ENCODE measurements at regions not wholly inside any gene's neighbourhood (a gene's known extent, or its start where the extent isn't known, plus 50 kb on each side); places are given as distances from the start of the nearest gene placed in this dataset.
A peak's percentile ranks its signal among the peaks of the same experiment; 100 is the strongest.

DNA sequence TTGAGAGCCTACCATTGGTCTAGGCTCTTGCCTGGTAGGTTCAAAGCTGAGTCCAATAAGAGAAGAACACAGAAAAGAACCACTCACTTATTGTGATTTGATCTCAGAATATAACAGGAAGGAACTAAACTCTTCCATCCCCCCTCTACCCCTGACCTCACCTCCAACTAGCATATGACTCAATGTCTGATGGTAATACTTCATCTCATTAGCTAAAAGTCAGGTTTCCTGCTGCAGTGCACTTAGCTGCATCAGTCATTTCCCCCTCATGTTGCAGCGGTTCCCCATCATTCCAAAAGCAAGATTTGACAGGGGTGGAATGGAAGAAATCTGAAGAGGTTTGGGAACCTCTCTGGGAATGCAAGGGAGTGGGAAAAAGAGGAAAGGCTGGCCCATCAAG, 289.5 kb downstream of the SMARCA1 start:
- TF ChIP-seq, protein P1, sequence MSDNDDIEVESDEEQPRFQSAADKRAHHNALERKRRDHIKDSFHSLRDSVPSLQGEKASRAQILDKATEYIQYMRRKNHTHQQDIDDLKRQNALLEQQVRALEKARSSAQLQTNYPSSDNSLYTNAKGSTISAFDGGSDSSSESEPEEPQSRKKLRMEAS (IDR thresholded peaks at IDR 0.05), result no peak
- TF ChIP-seq TEAD4 (IDR thresholded peaks at IDR 0.05) (no peak), FOXM1 (IDR thresholded peaks at IDR 0.05; ENCODE audit: borderline replicate concordance, low read depth) (no peak), EP300 (IDR thresholded peaks at IDR 0.05; ENCODE audit: borderline replicate concordance) (no peak), CREB1 (IDR thresholded peaks at IDR 0.05; ENCODE audit: low read depth) (no peak), NFIC (IDR thresholded peaks at IDR 0.05) (no peak), TAF1 (IDR thresholded peaks at IDR 0.05; ENCODE audit: low read depth) (no peak), EGR1 (IDR thresholded peaks at IDR 0.05) (no peak), CEBPB (IDR thresholded peaks at IDR 0.05) (no peak), YY1 (IDR thresholded peaks at IDR 0.05; ENCODE audit: low read depth) (no peak), TCF12 (IDR thresholded peaks at IDR 0.05; ENCODE audit: low read depth) (no peak)
- TF ChIP-seq, protein P2, sequence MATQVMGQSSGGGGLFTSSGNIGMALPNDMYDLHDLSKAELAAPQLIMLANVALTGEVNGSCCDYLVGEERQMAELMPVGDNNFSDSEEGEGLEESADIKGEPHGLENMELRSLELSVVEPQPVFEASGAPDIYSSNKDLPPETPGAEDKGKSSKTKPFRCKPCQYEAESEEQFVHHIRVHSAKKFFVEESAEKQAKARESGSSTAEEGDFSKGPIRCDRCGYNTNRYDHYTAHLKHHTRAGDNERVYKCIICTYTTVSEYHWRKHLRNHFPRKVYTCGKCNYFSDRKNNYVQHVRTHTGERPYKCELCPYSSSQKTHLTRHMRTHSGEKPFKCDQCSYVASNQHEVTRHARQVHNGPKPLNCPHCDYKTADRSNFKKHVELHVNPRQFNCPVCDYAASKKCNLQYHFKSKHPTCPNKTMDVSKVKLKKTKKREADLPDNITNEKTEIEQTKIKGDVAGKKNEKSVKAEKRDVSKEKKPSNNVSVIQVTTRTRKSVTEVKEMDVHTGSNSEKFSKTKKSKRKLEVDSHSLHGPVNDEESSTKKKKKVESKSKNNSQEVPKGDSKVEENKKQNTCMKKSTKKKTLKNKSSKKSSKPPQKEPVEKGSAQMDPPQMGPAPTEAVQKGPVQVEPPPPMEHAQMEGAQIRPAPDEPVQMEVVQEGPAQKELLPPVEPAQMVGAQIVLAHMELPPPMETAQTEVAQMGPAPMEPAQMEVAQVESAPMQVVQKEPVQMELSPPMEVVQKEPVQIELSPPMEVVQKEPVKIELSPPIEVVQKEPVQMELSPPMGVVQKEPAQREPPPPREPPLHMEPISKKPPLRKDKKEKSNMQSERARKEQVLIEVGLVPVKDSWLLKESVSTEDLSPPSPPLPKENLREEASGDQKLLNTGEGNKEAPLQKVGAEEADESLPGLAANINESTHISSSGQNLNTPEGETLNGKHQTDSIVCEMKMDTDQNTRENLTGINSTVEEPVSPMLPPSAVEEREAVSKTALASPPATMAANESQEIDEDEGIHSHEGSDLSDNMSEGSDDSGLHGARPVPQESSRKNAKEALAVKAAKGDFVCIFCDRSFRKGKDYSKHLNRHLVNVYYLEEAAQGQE (IDR thresholded peaks at IDR 0.05; ENCODE audit: low read depth), result no peak
- TF ChIP-seq, protein P3, sequence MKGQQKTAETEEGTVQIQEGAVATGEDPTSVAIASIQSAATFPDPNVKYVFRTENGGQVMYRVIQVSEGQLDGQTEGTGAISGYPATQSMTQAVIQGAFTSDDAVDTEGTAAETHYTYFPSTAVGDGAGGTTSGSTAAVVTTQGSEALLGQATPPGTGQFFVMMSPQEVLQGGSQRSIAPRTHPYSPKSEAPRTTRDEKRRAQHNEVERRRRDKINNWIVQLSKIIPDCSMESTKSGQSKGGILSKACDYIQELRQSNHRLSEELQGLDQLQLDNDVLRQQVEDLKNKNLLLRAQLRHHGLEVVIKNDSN (IDR thresholded peaks at IDR 0.05), result no peak

DNA sequence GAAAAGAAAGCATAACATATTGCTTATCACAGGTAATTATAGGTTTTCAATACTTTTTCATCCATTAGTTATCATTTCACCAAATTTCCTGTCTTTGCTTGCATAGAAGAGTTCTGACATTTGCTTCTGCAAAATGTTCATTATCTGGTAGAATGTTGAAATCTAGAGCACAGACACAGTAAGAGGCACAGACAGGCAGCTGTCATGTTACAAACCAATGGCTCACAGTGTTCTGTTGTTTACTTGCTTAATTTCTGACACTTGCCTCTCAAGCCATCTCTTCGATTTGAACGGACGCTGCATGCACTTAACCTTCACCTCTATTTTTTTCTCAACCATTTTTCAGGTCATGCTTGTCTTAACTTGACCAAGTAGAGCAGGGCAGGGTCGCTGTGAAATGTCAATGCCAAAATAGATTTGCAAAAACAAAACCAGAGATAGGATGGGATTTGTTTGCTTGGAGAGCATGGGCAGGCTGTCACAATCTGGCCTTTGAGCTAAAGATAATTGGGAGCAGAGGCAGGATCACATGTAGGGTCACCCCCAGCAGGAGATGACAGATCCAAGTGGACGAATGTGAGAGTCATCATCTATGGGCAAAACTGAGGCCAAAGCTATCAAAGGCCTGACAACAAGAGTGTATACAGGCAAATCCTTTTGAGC, 292.3 kb downstream of the SMARCA1 start:
- no peak for TF ChIP-seq FOXM1 (IDR thresholded peaks at IDR 0.05; ENCODE audit: borderline replicate concordance, low read depth)
- TF ChIP-seq, protein P2 (IDR thresholded peaks at IDR 0.05; ENCODE audit: low read depth), result no peak
- TF ChIP-seq TCF12 (IDR thresholded peaks at IDR 0.05; ENCODE audit: low read depth), result no peak
- TF ChIP-seq CEBPB (IDR thresholded peaks at IDR 0.05), result no peak
- TF ChIP-seq TAF1 (IDR thresholded peaks at IDR 0.05; ENCODE audit: low read depth), result no peak
- no peak for TF ChIP-seq RAD21 (IDR thresholded peaks at IDR 0.05; ENCODE audit: low read depth)
- no peak for TF ChIP-seq EGR1 (IDR thresholded peaks at IDR 0.05)
- TF ChIP-seq TEAD4 (IDR thresholded peaks at IDR 0.05), result no peak
- no peak for TF ChIP-seq ZBTB7A (IDR thresholded peaks at IDR 0.05; ENCODE audit: low read depth)
- no peak for TF ChIP-seq EP300 (IDR thresholded peaks at IDR 0.05; ENCODE audit: borderline replicate concordance)
- no peak for TF ChIP-seq CREB1 (IDR thresholded peaks at IDR 0.05; ENCODE audit: low read depth)
- TF ChIP-seq, protein P1 (IDR thresholded peaks at IDR 0.05), result no peak

DNA sequence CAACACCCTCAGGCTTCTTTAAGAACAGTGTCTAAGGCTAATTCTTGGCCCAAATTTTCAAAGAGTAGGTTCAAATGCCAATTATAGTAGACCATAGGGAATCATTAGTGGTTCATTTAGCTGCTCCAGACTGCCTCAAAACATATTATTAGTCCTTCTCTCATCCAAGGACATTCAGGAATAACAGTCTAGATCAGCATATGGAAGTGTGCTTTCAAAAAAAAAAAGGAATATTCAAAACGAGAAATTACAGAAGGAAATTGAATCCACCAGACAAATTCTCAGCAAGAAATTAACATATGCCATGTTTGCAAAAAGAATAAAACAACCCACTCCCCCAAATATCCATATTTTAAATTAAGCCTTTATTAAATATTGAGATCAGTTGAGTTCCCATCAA, 293.1 kb downstream of the SMARCA1 start:
- TF ChIP-seq TCF12 (IDR thresholded peaks at IDR 0.05; ENCODE audit: low read depth), result no peak
- no peak for TF ChIP-seq RAD21 (IDR thresholded peaks at IDR 0.05; ENCODE audit: low read depth)
- no peak for TF ChIP-seq YY1 (IDR thresholded peaks at IDR 0.05; ENCODE audit: low read depth)
- TF ChIP-seq, protein P3 (IDR thresholded peaks at IDR 0.05), result no peak
- no peak for TF ChIP-seq FOXM1 (IDR thresholded peaks at IDR 0.05; ENCODE audit: borderline replicate concordance, low read depth)
- no peak for TF ChIP-seq EGR1 (IDR thresholded peaks at IDR 0.05)
- TF ChIP-seq, protein P1 (IDR thresholded peaks at IDR 0.05), result no peak

DNA sequence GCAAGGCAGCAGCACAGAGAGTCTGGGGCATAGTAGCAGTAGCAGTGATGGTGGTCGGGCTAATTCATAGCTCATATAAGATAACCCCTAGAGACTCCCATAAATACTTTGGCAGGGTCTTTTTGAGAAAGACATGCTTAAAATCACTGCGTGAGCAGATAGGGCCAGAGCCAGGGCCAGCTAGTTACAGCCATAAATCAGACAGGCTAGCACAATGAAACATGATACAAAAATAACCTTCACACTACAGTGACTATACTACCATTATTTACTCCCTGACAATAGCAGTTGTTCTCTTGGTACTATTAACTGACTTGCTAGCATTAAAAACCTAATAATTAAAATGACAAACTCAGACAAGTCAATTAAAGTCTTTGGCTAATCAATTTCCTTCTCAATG, 295.9 kb downstream of the SMARCA1 start:
- TF ChIP-seq NFIC (IDR thresholded peaks at IDR 0.05) (no peak), EP300 (IDR thresholded peaks at IDR 0.05; ENCODE audit: borderline replicate concordance) (no peak), FOXM1 (IDR thresholded peaks at IDR 0.05; ENCODE audit: borderline replicate concordance, low read depth) (no peak), TAF1 (IDR thresholded peaks at IDR 0.05; ENCODE audit: low read depth) (no peak), YY1 (IDR thresholded peaks at IDR 0.05; ENCODE audit: low read depth) (no peak), TEAD4 (IDR thresholded peaks at IDR 0.05) (no peak), EGR1 (IDR thresholded peaks at IDR 0.05) (no peak), CEBPB (IDR thresholded peaks at IDR 0.05) (no peak), RAD21 (IDR thresholded peaks at IDR 0.05; ENCODE audit: low read depth) (no peak), CREB1 (IDR thresholded peaks at IDR 0.05; ENCODE audit: low read depth) (no peak), ZBTB7A (IDR thresholded peaks at IDR 0.05; ENCODE audit: low read depth) (no peak)
- TF ChIP-seq, protein P1 (IDR thresholded peaks at IDR 0.05), result no peak
- TF ChIP-seq, protein P3 (IDR thresholded peaks at IDR 0.05), result no peak

DNA sequence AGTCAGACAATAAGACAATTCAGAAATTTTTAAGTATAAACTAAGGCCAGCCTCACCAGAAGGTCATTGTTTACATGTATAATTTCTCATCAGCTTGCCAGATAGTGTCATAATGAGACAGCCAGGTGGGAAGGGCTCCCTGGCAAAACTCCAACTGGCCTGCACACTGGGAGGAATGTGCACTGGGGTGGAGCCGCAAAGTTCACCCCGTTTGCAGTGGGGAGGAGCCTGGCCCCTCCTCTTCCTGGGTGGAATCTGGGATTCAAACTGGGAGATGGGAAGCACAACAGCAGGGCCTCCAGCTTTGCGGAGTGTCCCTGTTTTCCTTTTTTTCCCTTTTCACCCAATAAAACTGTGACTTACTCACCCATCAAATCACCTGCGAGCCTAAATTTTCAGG, 329.9 kb downstream of the SMARCA1 start:
- TF ChIP-seq CREB1 (IDR thresholded peaks at IDR 0.05; ENCODE audit: low read depth) (no peak), TEAD4 (IDR thresholded peaks at IDR 0.05) (no peak), FOXM1 (IDR thresholded peaks at IDR 0.05; ENCODE audit: borderline replicate concordance, low read depth) (no peak), EGR1 (IDR thresholded peaks at IDR 0.05) (no peak), CEBPB (IDR thresholded peaks at IDR 0.05) (no peak), YY1 (IDR thresholded peaks at IDR 0.05; ENCODE audit: low read depth) (no peak), TAF1 (IDR thresholded peaks at IDR 0.05; ENCODE audit: low read depth) (no peak), NFIC (IDR thresholded peaks at IDR 0.05) (peak; percentile 33; the same call in 1 of the 2 replicates)
- TF ChIP-seq, protein P3 (IDR thresholded peaks at IDR 0.05), result no peak
